ENCODE measurements at regions not wholly inside any gene's neighbourhood (a gene's known extent, or its start where the extent isn't known, plus 50 kb on each side); places are given as distances from the start of the nearest gene placed in this dataset.

- no peak overlapping the region for H3K4me3 ChIP-seq
- BruUV-seq (replicated peaks), result no TSS peak
- H3K4me1 ChIP-seq (replicated peaks; ENCODE audit: insufficient read depth), result no peaks in the 10 kb centered on the region
- H2AFZ ChIP-seq, result no peak overlapping the region
- H3F3A ChIP-seq (ENCODE audit: insufficient read depth, low read depth), result no peaks in the 10 kb centered on the region
- H4K20me1 ChIP-seq (ENCODE audit: insufficient read depth), result no peaks in the 10 kb centered on the region; the same call in 1 of the 2 replicates
- no peak for TF ChIP-seq EZH2 (IDR thresholded peaks at IDR 0.05; ENCODE audit: low read depth)
- TF ChIP-seq CTCF (conservative IDR thresholded peaks at IDR 0.05), result no peak
- H3K9me2 ChIP-seq (ENCODE audit: insufficient read depth), result no peaks in the 10 kb centered on the region
- no peaks in the 10 kb centered on the region for H3K27me3 ChIP-seq (ENCODE audit: insufficient read depth, low read depth)
- intact Hi-C loops (cut with micrococcal nuclease; ENCODE audit: unreplicated experiment), result no loop called here
- H3K9me3 ChIP-seq (ENCODE audit: insufficient read depth, low read depth), result no peaks in the 10 kb centered on the region
- H3K27ac ChIP-seq, result no peak overlapping the region
- no peak overlapping the region for H3K4me2 ChIP-seq
- no peak for DNase-seq
- H3K79me2 ChIP-seq (ENCODE audit: low read depth), result no peaks in the 10 kb centered on the region
- ChIA-PET CTCF (no interaction called here), POLR2A (ENCODE audit: unreplicated experiment) (no interaction called here)
- no peaks in the 10 kb centered on the region for H3K36me3 ChIP-seq (ENCODE audit: low read depth)
Observed at GRCh38 chr2:19748711-19749506, 152.9 kb downstream of the TTC32 start.

- H3K36me3 ChIP-seq (ENCODE audit: low read depth), result no peaks in the 10 kb centered on the region
- CTCF ChIA-PET, result no interaction called here
- no peaks in the 10 kb centered on the region for H3K79me2 ChIP-seq (ENCODE audit: low read depth)
- H3K27ac ChIP-seq, result no peak overlapping the region
- no peaks in the 10 kb centered on the region for H3F3A ChIP-seq (ENCODE audit: insufficient read depth, low read depth)
- no TSS peak for BruUV-seq (replicated peaks)
- H3K4me2 ChIP-seq, result no peak overlapping the region
- H3K9me2 ChIP-seq (ENCODE audit: insufficient read depth), result no peaks in the 10 kb centered on the region
- intact Hi-C loops (cut with micrococcal nuclease; ENCODE audit: unreplicated experiment), result no loop called here
- H3K4me3 ChIP-seq, result no peak overlapping the region
- no peaks in the 10 kb centered on the region for H4K20me1 ChIP-seq (ENCODE audit: insufficient read depth)
- POLR2A ChIA-PET (ENCODE audit: unreplicated experiment), result interaction anchor here (0.7 kb wide), 1 partner anchor 106 kb away, joined by 4 read pairs; no protein-coding TSS in a partner anchor
- H3K4me1 ChIP-seq (replicated peaks; ENCODE audit: insufficient read depth), result no peaks in the 10 kb centered on the region
- H3K9me3 ChIP-seq (ENCODE audit: insufficient read depth, low read depth), result no peaks in the 10 kb centered on the region
- no peaks in the 10 kb centered on the region for H3K27me3 ChIP-seq (ENCODE audit: insufficient read depth, low read depth)
- TF ChIP-seq EZH2 (IDR thresholded peaks at IDR 0.05; ENCODE audit: low read depth), result no peak
- TF ChIP-seq CTCF (conservative IDR thresholded peaks at IDR 0.05), result no peak
- DNase-seq, result no peak
- H2AFZ ChIP-seq, result no peak overlapping the region
Observed at GRCh38 chr2:19748073-19748375, 153.8 kb downstream of the TTC32 start.

GRCh38 chr2:19747310-19748072, 154.3 kb downstream of the TTC32 start:
- Histone ChIP-seq H3K4me1 (replicated peaks; ENCODE audit: insufficient read depth) (no peaks in the 10 kb centered on the region), H3K79me2 (ENCODE audit: low read depth) (no peaks in the 10 kb centered on the region), H3K27me3 (ENCODE audit: insufficient read depth, low read depth) (no peaks in the 10 kb centered on the region), H4K20me1 (ENCODE audit: insufficient read depth) (no peaks in the 10 kb centered on the region), H3K4me2 (no peak overlapping the region), H3F3A (ENCODE audit: insufficient read depth, low read depth) (no peaks in the 10 kb centered on the region), H3K9me3 (ENCODE audit: insufficient read depth, low read depth) (no peaks in the 10 kb centered on the region), H3K9me2 (ENCODE audit: insufficient read depth) (no peaks in the 10 kb centered on the region), H3K27ac (no peak overlapping the region), H3K4me3 (no peak overlapping the region), H3K36me3 (ENCODE audit: low read depth) (no peaks in the 10 kb centered on the region), H2AFZ (no peak overlapping the region)
- no peak for TF ChIP-seq EZH2 (IDR thresholded peaks at IDR 0.05; ENCODE audit: low read depth)
- no peak for TF ChIP-seq CTCF (conservative IDR thresholded peaks at IDR 0.05)
- DNase-seq, result no peak
- ChIA-PET POLR2A (ENCODE audit: unreplicated experiment) (interaction anchor here (0.7 kb wide), 1 partner anchor 106 kb away, joined by 4 read pairs; no protein-coding TSS in a partner anchor), CTCF (no interaction called here)
- BruUV-seq (replicated peaks), result no TSS peak
- intact Hi-C loops (cut with micrococcal nuclease; ENCODE audit: unreplicated experiment), result loop anchor here (2.0 kb wide), 1 partner anchor 385 kb away; no protein-coding TSS in a partner anchor
